Brain microvascular endothelial cell (primary cell): ENCODE measurements at regions not wholly inside any gene's neighbourhood (a gene's known extent, or its start where the extent isn't known, plus 50 kb on each side); places are given as distances from the start of the nearest gene placed in this dataset.

Experiments
- DNase-seq: peaks from one replicate; pipeline ENCODE4 v3.0.0-alpha.2; 2020
- H3K27ac ChIP-seq: fragments of 250-450 bp; sonication (Bioruptor Pico); 2 replicates; pipeline ENCODE4 v1.5.1; 2020; ENCODE audit warnings: mild to moderate bottlenecking, moderate library complexity
- H3K27me3 ChIP-seq: fragments of 250-450 bp; sonication (Bioruptor Pico); replicated peaks from 2 replicates; pipeline ENCODE4 v1.5.1; 2020; ENCODE audit warnings: mild to moderate bottlenecking
- H3K36me3 ChIP-seq: fragments of 250-450 bp; sonication (Bioruptor Pico); replicated peaks from 2 replicates; pipeline ENCODE4 v1.5.1; 2020; ENCODE audit warnings: mild to moderate bottlenecking
- H3K4me3 ChIP-seq: 2 replicates; pipeline ENCODE4 v1.5.1; 2011; ENCODE audit warnings: low read depth, mild to moderate bottlenecking, control low read depth, low read length, moderate library complexity
- CTCF ChIP-seq: IDR thresholded peaks from 2 replicates; pipeline ENCODE4 v1.5.1; 2011; ENCODE audit warnings: low read depth, mild to moderate bottlenecking, moderate library complexity, low read length, control low read depth, inconsistent platforms; ENCODE audit errors: missing control alignments
- in situ Hi-C: cut with HindIII; loops from 2 replicates; pipeline ENCODE4 v1.10.0; 2017; ENCODE audit warnings: low sequenced_read_pairs, low pct_ligation_motif_present

- no peak for TF ChIP-seq CTCF
Observed at GRCh38 chr9:115261656-115262081, 143.7 kb upstream of the TNC start.

GRCh38 chr9:115262477-115262876 is 144.5 kb upstream of the TNC start:
- H3K27me3 ChIP-seq = no peaks in the 10 kb centered on the region
- no peak overlapping the region for H3K27ac ChIP-seq
- TF ChIP-seq CTCF = no peak
- no peaks in the 10 kb centered on the region for H3K36me3 ChIP-seq
- in situ Hi-C loops = no loop called here
- DNase-seq = peak; percentile 47
- no peak overlapping the region for H3K4me3 ChIP-seq

More at GRCh38 chr9:115261656-115262081, 143.7 kb upstream of the TNC start:
- in situ Hi-C loops = no loop called here
- Histone ChIP-seq H3K36me3 (no peaks in the 10 kb centered on the region), H3K4me3 (no peak overlapping the region), H3K27me3 (no peaks in the 10 kb centered on the region), H3K27ac (no peak overlapping the region)
- DNase-seq = no peak

- in situ Hi-C loops = no loop called here
- H3K4me3 ChIP-seq = no peak overlapping the region
- H3K36me3 ChIP-seq = no peaks in the 10 kb centered on the region
- no peak overlapping the region for H3K27ac ChIP-seq
- no peak for DNase-seq
- TF ChIP-seq CTCF = no peak
- no peaks in the 10 kb centered on the region for H3K27me3 ChIP-seq
Observed at GRCh38 chr9:115262952-115263351, 145.0 kb upstream of the TNC start.

- Histone ChIP-seq H3K27ac (no peak overlapping the region), H3K36me3 (no peaks in the 10 kb centered on the region), H3K27me3 (no peaks in the 10 kb centered on the region), H3K4me3 (no peak overlapping the region)
- no peak for TF ChIP-seq CTCF
- no peak for DNase-seq
- in situ Hi-C loops = no loop called here
Observed at GRCh38 chr9:115263371-115264075, 145.6 kb upstream of the TNC start.

- peak; percentile 19 for DNase-seq
- Histone ChIP-seq H3K36me3 (no peaks in the 10 kb centered on the region), H3K27ac (no peak overlapping the region), H3K4me3 (no peak overlapping the region), H3K27me3 (no peaks in the 10 kb centered on the region)
- in situ Hi-C loops = no loop called here
- no peak for TF ChIP-seq CTCF
Observed at GRCh38 chr9:115264313-115264712, 146.4 kb upstream of the TNC start.

GRCh38 chr9:115267790-115268189 is 149.8 kb upstream of the TNC start:
- no peak for DNase-seq
- Histone ChIP-seq H3K27me3 (no peaks in the 10 kb centered on the region), H3K4me3 (no peak overlapping the region), H3K36me3 (no peaks in the 10 kb centered on the region), H3K27ac (no peak overlapping the region)
- no peak for TF ChIP-seq CTCF
- in situ Hi-C loops = no loop called here
